SIG-M5 treated with dmso at 0.1 percent for 504 hours (cell line): ENCODE measurements at regions not wholly inside any gene's neighbourhood (a gene's known extent, or its start where the extent isn't known, plus 50 kb on each side); places are given as distances from the start of the nearest gene placed in this dataset.
"Not testable (repeated sequence)": the region's sequence is repeated elsewhere in the genome, so short reads cannot be mapped to it uniquely, and the experiment has no call there.

Experiments used
- DNase-seq: peaks from one replicate; lab custom pipeline; 2025; ENCODE audit not compliant: unreplicated experiment; lab: John Stamatoyannopoulos, UW

- no peak for DNase-seq
These were observed 216.9 kb downstream of the CAVIN4 start for GRCh38 chr9:100794738-100795269.

- no peak for DNase-seq
These were observed 224.6 kb upstream of the PLPPR1 start for GRCh38 chr9:100803956-100804355.

GRCh38 chr9:100811643-100812042 lies 216.9 kb upstream of the PLPPR1 start:
- DNase-seq, result no peak

DNA sequence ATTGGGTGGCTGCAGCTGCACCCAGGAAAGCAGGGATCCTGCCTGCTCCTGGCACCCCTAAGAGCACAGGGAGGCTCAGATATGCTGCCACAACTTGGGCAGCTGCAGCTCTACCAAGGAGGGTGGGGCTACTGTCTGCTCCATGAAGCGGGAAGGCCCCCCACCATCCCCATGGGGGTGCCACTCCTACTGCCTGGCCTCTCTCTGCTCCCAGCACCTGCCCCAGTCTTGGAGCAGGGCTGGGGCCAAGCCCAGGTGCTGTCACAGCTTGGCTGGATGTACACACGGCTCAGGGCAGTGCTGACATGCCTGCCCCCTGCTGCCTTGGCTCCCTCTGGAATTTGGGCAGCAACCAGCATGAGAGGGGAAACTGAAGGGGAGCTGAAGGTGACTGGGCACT lies 214.7 kb upstream of the PLPPR1 start:
- DNase-seq, result no peak

- DNase-seq, result no peak
These were observed 208.5 kb upstream of the PLPPR1 start for GRCh38 chr9:100819980-100820379.

DNA sequence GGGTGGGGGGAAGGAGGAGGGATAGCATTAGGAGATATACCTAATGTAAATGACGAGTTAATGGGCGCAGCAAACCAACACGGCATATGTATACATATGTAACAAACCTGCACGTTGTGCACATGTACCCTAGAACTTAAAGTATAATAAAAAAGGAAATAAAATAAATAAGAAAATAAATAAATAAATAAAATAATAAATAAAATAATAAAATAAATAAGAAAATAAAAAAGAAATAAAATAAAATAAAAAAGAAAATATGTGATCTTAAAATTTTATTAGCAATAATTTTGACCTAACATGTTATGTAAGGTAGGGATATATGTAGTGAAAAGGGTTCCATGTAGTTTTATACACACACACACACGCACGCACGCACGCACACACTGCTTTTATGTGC lies 195.5 kb upstream of the PLPPR1 start:
- DNase-seq, result not testable (repeated sequence)

- no peak for DNase-seq
These were observed 189.7 kb upstream of the PLPPR1 start for GRCh38 chr9:100838857-100839256.

DNA sequence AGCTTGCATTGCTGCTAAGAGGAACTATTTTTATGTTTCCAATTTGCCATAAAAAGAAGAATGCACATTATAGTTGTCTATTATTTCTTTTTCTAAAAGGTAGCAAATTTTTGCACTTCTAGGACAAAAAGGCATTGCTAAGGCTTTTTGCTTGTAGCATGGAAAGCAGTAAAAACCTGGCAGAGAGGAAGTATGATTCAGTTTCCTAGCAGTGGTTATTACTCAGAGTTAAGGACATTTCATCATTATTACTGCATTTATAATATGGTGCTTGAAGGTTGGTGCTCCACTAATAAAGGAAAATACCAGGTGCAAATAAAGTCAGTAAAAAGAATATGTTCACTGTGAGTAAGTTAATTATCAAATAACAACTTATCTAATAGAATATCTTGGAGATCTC lies 179.8 kb upstream of the PLPPR1 start:
- no peak for DNase-seq

GRCh38 chr9:100852088-100852487 lies 176.4 kb upstream of the PLPPR1 start:
- no peak for DNase-seq

DNA sequence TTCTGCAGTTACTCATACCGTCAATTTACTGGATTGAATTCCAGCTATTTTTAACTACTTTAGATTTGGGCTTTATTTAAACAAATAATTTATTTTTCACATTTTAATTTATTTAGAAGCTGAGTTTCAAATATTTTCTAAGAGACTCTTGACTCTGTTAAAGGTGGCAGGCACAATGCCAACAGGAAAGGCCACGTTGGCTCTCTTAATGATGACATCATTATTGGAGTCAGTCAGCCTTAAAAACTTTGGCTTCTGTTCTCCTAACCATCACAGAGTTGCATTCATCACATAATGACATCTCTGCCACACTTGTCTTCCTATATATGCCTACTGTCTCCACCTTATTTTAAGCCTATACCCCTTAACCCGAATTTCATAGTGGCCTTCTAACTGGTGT lies 172.3 kb upstream of the PLPPR1 start:
- DNase-seq, result no peak

DNA sequence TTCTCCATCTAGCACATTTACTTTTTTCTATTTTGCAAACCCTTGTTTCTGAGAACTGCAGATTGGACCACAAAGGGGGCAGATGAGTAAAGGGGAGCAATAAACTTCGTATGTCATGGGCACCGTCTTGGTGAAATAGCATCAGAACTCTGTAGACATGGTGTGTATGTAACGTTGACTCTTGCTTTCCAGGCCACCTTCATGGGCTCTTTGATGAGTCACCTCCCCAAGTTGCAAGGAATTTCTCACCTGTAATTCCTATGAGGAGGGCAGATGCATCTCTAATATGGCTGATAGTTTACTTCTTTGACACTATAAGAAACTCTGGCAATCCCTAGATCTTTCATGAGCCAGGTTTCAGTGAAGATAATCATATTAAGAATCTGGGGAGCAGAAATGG lies 163.4 kb upstream of the PLPPR1 start:
- DNase-seq, result no peak

DNA sequence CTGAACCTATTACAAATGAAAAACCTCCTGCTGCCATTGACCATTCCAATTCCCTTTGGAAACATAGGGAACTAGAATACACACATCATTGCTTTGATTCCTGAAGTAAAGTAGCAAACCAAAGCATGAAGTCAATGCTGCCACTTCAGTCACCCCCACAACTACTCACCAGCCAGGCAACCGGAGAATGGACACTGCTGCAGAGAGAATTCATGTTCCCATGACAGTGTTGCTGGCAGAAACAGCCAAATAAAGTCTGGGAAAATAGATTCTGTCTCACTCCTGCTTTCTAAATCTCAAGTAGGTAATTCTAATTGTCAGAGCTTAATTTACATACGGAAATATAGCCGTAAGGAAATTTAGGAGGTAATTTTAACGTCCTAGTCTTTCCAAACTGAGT lies 162.9 kb upstream of the PLPPR1 start:
- no peak for DNase-seq

GRCh38 chr9:100869326-100869725 lies 159.2 kb upstream of the PLPPR1 start:
- no peak for DNase-seq

GRCh38 chr9:100879884-100880283 lies 148.6 kb upstream of the PLPPR1 start:
- DNase-seq, result no peak

GRCh38 chr9:100880284-100880683 lies 148.2 kb upstream of the PLPPR1 start:
- no peak for DNase-seq

- DNase-seq, result no peak
These were observed 144.0 kb upstream of the PLPPR1 start for GRCh38 chr9:100884518-100884917.

GRCh38 chr9:100890321-100890720 lies 138.2 kb upstream of the PLPPR1 start:
- DNase-seq, result no peak

GRCh38 chr9:100911273-100911672 lies 117.3 kb upstream of the PLPPR1 start:
- no peak for DNase-seq

DNA sequence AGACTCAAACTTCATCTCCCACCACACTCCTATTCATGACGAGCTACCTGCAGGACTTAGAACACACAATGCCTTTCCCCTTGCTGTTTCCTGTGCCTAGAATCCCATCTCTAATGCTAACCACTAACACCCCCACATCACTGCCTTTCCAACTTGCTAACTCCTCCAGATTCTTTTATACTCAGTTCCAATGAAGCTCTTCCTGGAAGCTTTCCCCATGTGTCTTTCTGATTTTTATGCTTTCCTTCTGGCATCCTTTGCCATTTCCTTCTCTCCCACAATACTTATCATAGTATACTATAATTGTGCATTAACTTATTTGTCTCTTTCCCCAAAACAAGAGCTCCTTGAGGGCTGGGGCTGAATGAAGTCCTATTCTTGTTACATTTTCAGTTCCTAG lies 115.3 kb upstream of the PLPPR1 start:
- no peak for DNase-seq

- no peak for DNase-seq
These were observed 114.3 kb upstream of the PLPPR1 start for GRCh38 chr9:100914266-100914665.

- DNase-seq, result no peak
These were observed 109.0 kb upstream of the PLPPR1 start for GRCh38 chr9:100919506-100919905.

- DNase-seq, result no peak
These were observed 102.2 kb upstream of the PLPPR1 start for GRCh38 chr9:100926366-100926765.

GRCh38 chr9:100927763-100928162 lies 100.8 kb upstream of the PLPPR1 start:
- DNase-seq, result no peak

DNA sequence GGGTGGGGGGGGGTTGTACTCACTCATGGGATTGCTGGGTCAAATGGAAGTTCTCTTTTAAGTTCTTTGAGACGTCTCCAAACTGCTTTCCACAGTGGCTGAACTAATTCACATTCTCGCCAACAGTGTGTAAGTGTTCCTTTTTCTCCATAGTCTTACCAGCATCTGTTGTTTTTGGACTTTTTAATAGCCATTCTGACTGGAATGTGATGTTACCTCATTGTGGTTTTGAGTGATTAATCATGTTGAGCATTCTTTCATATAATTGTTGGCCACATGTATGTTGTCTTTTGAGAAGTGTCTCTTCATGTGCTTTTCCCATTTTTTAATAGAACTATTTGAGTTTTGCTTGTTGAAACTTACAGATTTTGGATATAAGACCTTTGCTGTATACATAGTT lies 94.9 kb upstream of the PLPPR1 start:
- no peak for DNase-seq
